Testis (tissue), 2 donors: ENCODE measurements at regions not wholly inside any gene's neighbourhood (a gene's known extent, or its start where the extent isn't known, plus 50 kb on each side); places are given as distances from the start of the nearest gene placed in this dataset.

Experiments
- POLR2A ChIP-seq: fragments of 450-650 bp; IDR thresholded peaks from one replicate; pipeline ENCODE4 v1.6.1; 2017; ENCODE audit warnings: antibody characterized with exemption, mild to moderate bottlenecking, moderate library complexity
- TF ChIP-seq, protein P1 (sequence below), 3 experiments: fragments of 450-650 bp in 2 of 3; fragments of 200-600 bp in 1 of 3; sonication (generic) in 1 of 3; IDR thresholded peaks; one replicate each; pipeline ENCODE4 v1.5.1; 2016 to 2019; ENCODE audit warnings: antibody characterized with exemption in 3 of 3, mild to moderate bottlenecking in 2 of 3, moderate library complexity in 1 of 3

DNA sequence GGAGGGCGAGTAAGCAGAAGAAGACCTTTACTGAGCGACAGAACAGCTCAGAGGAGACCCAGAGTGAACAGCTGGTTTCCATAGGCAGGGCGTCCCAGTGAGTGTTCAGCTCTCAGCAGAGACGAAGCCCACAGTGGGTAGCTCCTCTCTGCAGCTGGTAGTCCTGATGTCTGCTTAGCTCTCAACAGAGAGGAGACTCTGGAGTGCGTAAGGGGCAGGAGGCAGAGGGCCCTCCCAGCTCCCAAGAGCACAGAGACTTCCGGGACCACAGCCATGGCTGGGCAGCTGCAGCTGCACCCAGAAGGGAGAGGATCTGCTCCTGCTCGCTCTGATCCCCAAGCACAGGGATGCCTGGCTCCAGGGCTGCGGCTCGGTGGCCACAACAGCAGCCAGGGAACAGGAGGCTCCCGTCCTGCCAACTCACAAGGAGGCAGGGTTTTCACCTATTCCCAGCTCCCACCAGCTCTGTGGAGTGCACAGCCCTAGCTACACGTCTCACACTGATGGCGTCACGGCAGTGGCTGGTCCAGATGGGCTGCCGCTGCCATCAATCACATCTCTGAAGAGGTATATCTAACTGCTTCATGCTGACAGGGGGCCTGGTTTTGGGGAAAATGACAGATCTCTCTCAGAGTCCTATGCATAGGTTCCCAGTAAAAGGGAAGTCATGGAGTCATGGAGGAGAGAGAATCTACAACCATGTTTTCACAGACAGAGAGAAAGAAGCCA is 2660.1 kb upstream of the PCDH20 start:
- TF ChIP-seq, protein P1, sequence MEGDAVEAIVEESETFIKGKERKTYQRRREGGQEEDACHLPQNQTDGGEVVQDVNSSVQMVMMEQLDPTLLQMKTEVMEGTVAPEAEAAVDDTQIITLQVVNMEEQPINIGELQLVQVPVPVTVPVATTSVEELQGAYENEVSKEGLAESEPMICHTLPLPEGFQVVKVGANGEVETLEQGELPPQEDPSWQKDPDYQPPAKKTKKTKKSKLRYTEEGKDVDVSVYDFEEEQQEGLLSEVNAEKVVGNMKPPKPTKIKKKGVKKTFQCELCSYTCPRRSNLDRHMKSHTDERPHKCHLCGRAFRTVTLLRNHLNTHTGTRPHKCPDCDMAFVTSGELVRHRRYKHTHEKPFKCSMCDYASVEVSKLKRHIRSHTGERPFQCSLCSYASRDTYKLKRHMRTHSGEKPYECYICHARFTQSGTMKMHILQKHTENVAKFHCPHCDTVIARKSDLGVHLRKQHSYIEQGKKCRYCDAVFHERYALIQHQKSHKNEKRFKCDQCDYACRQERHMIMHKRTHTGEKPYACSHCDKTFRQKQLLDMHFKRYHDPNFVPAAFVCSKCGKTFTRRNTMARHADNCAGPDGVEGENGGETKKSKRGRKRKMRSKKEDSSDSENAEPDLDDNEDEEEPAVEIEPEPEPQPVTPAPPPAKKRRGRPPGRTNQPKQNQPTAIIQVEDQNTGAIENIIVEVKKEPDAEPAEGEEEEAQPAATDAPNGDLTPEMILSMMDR (IDR thresholded peaks at IDR 0.05), result no peak
- TF ChIP-seq POLR2A, result no peak
